Nephron (organoid): ENCODE measurements at regions not wholly inside any gene's neighbourhood (a gene's known extent, or its start where the extent isn't known, plus 50 kb on each side); places are given as distances from the start of the nearest gene placed in this dataset.

Experiments used
- H3K27ac Mint-ChIP-seq, 3 experiments: 2 replicates each; pipeline ENCODE4 v1.8.0; 2020; ENCODE audit warnings: mixed read lengths in 3 of 3, mild to moderate bottlenecking in 2 of 3, moderate library complexity in 1 of 3
- H3K27me3 Mint-ChIP-seq: 2 replicates; pipeline ENCODE4 v1.8.0; 2021; ENCODE audit warnings: low read depth, mild to moderate bottlenecking, moderate library complexity, mixed read lengths
- H3K36me3 Mint-ChIP-seq: 2 replicates; pipeline ENCODE4 v1.8.0; 2020; ENCODE audit warnings: low read depth, mixed read lengths
- H3K4me1 Mint-ChIP-seq: 2 replicates; pipeline ENCODE4 v1.8.0; 2020; ENCODE audit warnings: mixed read lengths
- H3K4me3 Mint-ChIP-seq, 3 experiments: 2 replicates each; pipeline ENCODE4 v1.8.0; 2020; ENCODE audit warnings: mild to moderate bottlenecking in 3 of 3, mixed read lengths in 3 of 3, moderate library complexity in 2 of 3
- H3K9me3 Mint-ChIP-seq: 2 replicates; pipeline ENCODE4 v1.8.0; 2020; ENCODE audit warnings: mixed read lengths
- CTCF ChIP-seq, 3 experiments: fragments of 200-600 bp; sonication (generic); IDR thresholded peaks; one replicate each; pipeline ENCODE4 v1.5.0; 2021; ENCODE audit warnings: antibody characterized with exemption in 3 of 3; ENCODE audit not compliant: unreplicated experiment in 3 of 3

DNA sequence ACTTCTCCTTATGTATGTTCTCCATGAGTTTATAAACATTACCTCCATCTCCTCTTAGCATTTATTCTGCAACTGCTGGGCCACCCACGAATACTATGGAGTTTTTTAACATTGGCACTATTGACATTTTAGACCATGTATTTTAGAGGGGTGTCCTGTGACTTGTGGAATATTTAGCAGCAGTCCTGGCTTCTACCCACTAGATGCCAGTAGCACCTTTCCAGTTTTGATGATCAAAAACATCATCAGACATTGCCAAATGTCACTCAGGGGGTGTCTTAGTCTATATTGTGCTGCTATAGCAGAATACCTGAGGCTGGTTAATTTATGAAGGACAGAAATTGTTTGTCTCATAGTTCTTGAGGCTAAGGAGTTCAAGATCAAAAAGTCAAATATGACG is 187.5 kb upstream of the RORB start:
- H3K4me1 Mint-ChIP-seq: no peaks in the 10 kb centered on the region
- no peaks in the 10 kb centered on the region for H3K36me3 Mint-ChIP-seq
- no peaks in the 10 kb centered on the region for H3K27me3 Mint-ChIP-seq
- H3K27ac Mint-ChIP-seq: no peak overlapping the region
- H3K4me3 Mint-ChIP-seq: no peak overlapping the region
- TF ChIP-seq CTCF (IDR thresholded peaks at IDR 0.05; ENCODE audit: unreplicated experiment in 3 of 3): no peak
- peaks cover 3% of the 10 kb centered on the region for H3K9me3 Mint-ChIP-seq

DNA sequence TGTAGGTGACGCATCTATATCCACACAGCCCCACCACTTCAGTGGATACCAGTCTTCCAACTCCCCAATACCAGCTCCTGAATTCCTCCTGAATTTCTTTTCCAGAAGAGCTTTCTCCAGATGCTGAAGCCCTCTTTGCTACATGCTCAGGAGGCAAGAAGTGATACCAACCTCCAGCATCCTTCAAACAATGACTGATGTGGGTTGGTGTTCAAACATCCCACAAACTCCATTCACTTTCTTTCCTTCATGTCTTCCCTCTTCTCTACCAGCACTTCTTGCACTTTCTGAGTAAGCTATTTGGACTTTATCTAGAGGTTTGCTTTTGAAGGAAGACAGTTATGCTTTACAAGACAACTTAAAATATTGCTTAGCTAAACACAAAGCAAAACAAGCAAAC is 179.9 kb upstream of the RORB start:
- Mint-ChIP-seq H3K36me3 (no peaks in the 10 kb centered on the region), H3K4me1 (no peaks in the 10 kb centered on the region), H3K27me3 (no peaks in the 10 kb centered on the region), H3K9me3 (no peaks in the 10 kb centered on the region), H3K4me3 (no peak overlapping the region), H3K27ac (no peak overlapping the region)
- TF ChIP-seq CTCF (IDR thresholded peaks at IDR 0.05; ENCODE audit: unreplicated experiment in 3 of 3): no peak

DNA sequence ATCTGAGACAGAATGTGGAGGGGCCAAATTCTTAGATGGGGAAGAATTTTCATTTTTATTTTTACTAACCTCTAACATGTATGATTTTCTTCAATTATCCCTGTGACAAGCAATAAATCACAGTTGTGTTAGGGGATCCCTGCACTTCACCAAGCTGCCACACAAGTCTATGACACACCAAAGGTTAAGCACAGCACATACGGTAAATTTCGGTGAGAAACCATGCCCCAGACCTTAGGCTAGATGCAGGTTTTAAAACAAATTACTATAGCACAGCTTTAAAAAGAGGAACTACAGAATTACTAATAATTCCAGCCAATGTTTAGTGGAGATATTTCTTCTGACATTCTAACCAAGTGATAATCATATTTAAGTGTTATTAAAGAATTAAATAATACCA is 175.7 kb upstream of the RORB start:
- no peaks in the 10 kb centered on the region for H3K9me3 Mint-ChIP-seq
- no peak overlapping the region for H3K27ac Mint-ChIP-seq
- no peaks in the 10 kb centered on the region for H3K4me1 Mint-ChIP-seq
- no peak overlapping the region for H3K4me3 Mint-ChIP-seq
- TF ChIP-seq CTCF (IDR thresholded peaks at IDR 0.05; ENCODE audit: unreplicated experiment in 3 of 3): no peak
- no peaks in the 10 kb centered on the region for H3K36me3 Mint-ChIP-seq
- H3K27me3 Mint-ChIP-seq: no peaks in the 10 kb centered on the region

DNA sequence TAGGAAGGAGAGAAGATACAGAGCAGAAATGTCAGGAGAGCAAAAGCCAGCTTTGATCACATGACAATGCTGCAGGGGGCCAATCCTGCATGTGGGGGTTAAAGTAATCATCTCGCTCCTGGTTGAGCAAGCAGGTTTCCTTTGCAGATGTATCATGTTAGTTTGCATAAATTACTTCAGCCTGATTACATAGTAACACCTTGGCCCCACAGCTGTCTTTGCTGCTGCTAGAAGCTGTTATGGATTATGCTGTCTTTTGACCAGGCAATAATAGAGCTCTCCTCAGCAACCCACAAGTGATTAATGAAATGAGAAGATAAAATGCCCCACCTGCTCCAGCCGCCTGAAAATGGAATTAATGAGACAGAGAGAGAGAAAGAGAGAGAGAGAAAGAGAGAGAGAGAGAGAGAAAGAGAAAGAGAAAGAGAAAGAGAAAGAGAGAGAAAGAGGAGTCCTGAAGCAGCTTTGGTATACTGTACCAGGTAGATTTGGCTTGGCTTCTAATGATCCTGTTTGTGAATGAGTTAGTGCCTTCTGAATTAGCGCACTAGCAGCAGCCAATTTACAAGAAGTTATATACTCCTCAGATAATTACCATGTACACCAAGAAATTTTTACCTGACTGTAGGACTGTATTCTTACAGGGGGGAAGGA is 174.3 kb upstream of the RORB start:
- Mint-ChIP-seq H3K27ac (no peak overlapping the region), H3K4me3 (no peak overlapping the region)
- no peak for TF ChIP-seq CTCF (IDR thresholded peaks at IDR 0.05; ENCODE audit: unreplicated experiment in 3 of 3)

DNA sequence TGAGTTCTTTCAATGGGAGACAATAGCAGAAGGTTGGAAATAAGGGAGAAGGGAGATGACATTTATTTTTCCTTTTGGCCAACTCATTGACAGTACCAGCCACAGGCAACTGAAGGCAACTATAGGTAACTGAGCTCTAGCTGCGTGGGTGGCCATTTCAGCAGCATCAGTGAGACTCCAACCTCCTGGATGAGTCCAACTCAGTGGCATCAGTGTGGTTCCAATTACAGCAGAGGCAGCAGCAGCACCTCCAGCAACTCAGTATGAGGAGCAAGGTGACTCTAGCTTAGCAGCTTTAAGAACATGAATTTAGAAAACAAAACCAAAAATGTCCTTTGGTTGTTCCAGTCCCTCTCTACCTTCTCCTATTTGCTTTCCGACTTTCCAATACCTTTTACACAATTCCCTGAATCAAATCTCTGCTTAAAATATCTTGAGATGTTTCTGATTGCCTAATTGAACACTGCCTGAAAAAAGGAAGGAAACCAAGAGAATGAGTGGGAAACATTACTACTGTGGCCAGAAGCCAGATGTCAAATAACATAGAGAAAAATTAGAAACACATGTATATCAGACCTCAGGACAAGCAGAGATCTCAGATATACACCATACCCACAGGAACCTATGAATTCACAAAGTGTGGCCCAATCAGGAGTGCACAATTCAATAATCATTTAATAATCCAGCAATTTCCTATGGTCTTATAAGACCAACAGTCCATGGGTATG is 166.5 kb upstream of the RORB start:
- Mint-ChIP-seq H3K27me3 (no peaks in the 10 kb centered on the region), H3K9me3 (no peaks in the 10 kb centered on the region), H3K36me3 (no peaks in the 10 kb centered on the region), H3K27ac (no peak overlapping the region), H3K4me1 (no peaks in the 10 kb centered on the region), H3K4me3 (no peak overlapping the region)
- no peak for TF ChIP-seq CTCF (IDR thresholded peaks at IDR 0.05; ENCODE audit: unreplicated experiment in 3 of 3)

More for the DNA sequence above, 174.3 kb upstream of the RORB start:
- no peaks in the 10 kb centered on the region for H3K4me1 Mint-ChIP-seq
- H3K36me3 Mint-ChIP-seq: no peaks in the 10 kb centered on the region
- H3K9me3 Mint-ChIP-seq: no peaks in the 10 kb centered on the region
- no peaks in the 10 kb centered on the region for H3K27me3 Mint-ChIP-seq

GRCh38 chr9:74331607-74332006 is 165.5 kb upstream of the RORB start:
- Mint-ChIP-seq H3K4me3 (no peak overlapping the region), H3K36me3 (no peaks in the 10 kb centered on the region), H3K9me3 (no peaks in the 10 kb centered on the region), H3K27ac (no peak overlapping the region), H3K27me3 (no peaks in the 10 kb centered on the region), H3K4me1 (no peaks in the 10 kb centered on the region)
- TF ChIP-seq CTCF (IDR thresholded peaks at IDR 0.05; ENCODE audit: unreplicated experiment in 3 of 3): no peak
